ENCODE measurements at regions not wholly inside any gene's neighbourhood (a gene's known extent, or its start where the extent isn't known, plus 50 kb on each side); places are given as distances from the start of the nearest gene placed in this dataset.

DNA sequence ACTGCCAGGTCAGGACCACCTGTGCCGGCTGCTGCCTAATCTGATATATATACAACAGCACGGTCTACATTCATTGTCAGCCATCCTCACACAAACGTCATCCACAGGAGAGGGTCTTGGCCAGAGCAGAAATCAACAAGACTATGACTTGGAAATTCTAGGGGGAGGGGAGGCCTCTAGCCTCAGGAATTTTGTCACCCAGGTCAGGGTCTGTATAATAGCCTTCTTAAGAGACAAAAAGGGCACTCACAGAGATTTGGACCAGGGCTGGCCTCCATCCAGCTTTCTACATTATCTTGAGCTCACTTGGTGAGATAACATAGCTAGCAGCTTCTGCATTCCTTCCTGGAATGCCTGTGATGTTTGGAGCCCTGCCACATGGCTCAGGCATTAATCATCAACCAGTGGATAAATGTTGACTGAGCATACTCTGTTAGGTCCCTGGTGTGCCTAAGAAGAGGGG lies 50.4 kb upstream of the CTIF start:
- DNase-seq (ENCODE audit: low read depth): no peak

GRCh38 chr18:48486754-48487153 lies 52.1 kb upstream of the CTIF start:
- DNase-seq (ENCODE audit: low read depth): no peak

DNA sequence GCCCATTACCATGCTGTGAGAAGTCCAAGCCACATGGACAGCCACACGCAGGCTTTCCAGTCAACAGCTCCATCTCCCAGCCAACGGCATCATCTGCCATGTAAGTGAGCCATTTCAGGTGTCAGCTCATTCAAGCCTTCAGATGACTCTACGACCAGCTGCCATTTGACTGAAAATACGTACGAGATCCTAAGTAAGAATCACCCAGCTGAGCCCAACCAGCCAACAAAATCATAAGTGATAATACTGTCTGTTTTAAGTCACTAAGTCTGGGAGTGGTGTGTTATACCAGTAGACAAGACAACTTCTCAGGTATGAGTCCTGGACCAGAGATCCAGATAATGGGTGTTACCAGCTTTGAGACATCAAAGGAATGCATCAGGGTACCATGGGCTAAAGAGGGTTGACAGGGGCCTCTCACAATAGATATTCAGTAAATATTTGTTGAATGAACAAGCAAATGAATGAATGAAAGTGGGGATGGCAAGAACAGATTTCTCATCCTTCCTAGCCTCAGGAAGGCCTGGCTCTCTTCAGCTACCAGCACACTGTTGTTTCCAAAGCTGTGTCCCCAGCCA lies 52.9 kb upstream of the CTIF start:
- DNase-seq (ENCODE audit: low read depth): no peak

GRCh38 chr18:48481092-48481491 lies 57.7 kb upstream of the CTIF start:
- no peak for DNase-seq (ENCODE audit: low read depth)

GRCh38 chr18:48479531-48479930 lies 59.3 kb upstream of the CTIF start:
- no peak for DNase-seq (ENCODE audit: low read depth)

- DNase-seq (ENCODE audit: low read depth): no peak
These were observed 61.5 kb upstream of the CTIF start for GRCh38 chr18:48477348-48477747.

DNA sequence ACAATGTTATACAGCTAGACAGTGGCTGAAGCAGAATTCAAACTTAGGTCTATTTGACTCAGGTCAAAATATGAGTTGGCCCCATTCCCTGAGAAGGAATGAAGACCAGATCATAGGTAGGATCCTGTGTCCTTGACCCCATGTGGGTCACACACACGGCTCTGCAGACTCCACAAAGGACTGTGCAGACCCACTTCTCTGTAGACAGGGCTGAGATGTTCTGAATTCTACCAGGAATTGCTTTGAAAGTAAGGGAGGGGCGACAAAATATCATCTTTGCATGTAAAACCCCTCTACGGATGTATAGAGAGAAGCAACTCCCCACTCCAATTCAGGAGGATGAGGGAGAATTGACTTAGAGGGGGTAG lies 62.3 kb upstream of the CTIF start:
- DNase-seq (ENCODE audit: low read depth): no peak

DNA sequence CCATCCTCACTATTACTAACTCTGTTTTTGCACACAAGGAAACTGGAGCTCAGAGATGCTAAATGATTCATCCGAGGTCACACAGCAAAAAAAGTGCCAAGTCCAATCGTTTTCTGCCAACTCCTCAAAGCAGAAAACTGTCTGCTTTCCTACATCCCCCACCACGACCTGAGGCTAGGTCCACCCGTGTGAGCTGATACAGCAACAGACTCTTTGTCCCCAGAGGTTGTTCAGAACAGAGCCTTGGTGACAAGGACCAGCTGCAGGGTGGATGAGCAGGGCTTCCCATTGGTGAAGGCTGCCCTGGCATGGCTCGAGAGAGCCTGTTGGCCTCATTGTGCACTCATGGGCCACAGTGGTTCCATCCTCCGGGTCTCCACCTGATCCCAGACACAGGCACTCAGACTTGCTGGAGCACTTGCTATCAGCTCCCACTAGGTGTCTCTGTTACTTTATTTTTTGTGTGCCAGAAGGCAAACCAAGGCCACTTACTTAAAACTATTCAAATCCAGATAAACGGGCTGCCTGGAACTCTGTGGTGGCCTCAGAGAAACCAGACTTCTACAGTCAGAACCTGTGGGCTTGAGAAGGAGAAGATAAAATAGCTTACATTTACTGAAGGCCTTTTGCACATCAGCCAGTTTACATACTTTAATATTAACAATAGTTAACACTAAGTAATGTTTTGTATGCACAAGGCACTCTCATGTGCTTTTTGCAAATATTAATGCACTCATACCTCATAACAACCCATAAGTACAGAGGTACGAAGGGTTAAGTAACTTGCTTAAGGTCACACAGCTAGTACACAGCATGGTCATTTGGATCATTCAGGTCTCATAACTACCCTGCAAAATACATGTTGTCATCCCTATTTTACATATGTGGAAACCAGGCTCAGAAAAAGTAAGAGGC lies 62.9 kb upstream of the CTIF start:
- DNase-seq (ENCODE audit: low read depth): peak; percentile 13

DNA sequence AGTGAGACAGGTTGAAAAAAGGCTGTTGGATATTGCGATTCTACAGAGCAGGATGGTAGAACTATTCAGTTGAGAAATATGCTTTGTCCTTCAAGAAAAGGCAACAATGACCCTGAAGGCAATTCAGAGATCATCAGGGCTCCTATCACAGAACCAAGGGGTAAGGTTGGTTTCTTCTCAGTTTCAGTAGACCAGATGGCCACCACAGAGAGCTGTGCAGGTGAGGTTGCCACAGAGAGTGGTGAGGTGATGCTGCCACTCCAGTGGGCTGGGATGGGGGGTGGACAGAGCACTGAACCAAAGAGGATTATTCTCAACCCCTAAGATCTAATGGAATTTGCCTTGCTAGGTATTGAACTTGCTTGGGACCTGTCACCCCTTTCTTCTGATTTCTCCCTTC lies 64.6 kb upstream of the ZBTB7C start:
- DNase-seq (ENCODE audit: low read depth): no peak

DNA sequence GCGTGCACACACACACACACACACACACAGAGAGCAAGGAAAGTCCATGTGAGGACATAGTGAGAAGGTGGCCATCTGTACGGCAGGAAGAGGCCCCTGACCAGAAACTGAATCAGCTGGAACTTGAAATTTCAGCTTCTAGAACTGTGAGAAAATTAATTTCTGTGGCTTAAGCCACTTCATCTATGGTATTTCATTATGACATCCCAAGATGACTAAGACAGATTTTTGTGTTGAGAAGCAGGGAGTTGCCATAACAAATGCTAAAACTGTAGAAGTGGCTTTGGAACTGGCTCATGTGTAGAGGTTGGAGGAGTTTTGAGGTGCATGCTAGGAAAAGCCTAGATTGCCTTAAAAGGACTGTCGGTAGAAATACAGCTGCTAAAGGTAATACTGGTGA lies 63.4 kb upstream of the ZBTB7C start:
- no peak for DNase-seq (ENCODE audit: low read depth)

GRCh38 chr18:48470484-48471180 lies 61.4 kb upstream of the ZBTB7C start:
- no peak for DNase-seq (ENCODE audit: low read depth)

- DNase-seq (ENCODE audit: low read depth): no peak
These were observed 59.0 kb upstream of the ZBTB7C start for GRCh38 chr18:48468151-48468550.

DNA sequence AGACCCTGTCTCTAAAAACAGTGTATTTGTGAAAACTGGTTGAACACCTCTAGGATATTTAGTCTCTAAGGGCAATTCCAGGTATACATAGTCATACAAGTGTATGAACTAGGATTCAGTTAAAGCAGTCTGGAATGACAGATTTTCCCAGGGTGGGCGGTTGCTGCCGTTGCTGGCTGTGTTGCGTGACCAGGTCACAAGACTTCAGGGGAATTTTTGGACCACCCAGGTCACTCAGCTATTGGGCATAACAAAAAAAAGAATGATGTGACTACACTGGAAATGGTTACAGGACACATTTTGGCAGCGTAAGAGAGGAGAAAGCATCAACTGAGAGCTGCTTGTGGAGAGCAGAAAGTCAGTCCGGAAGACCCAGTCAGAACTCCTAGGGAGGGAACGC lies 58.0 kb upstream of the ZBTB7C start:
- DNase-seq (ENCODE audit: low read depth): no peak

DNA sequence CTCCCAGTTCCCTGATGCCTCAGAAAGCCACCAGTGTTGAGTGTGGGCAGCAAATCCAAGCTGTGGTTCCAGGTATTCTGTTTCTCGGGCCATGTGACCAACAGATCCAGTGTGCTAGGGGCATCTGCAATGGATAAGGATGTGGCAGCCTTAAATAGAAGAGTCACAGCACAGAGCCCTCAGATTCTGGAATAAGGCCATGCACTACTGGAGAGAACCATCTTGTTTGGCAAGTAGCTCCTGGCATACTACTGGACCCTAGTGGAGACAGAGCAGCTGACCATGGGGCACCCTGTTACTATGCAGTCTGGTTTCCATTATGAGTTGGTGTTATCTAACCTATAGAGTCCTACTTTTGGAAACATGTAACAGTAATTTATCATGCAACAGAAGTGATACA lies 53.3 kb upstream of the ZBTB7C start:
- DNase-seq (ENCODE audit: low read depth): no peak

GRCh38 chr18:48460929-48461583 lies 51.9 kb upstream of the ZBTB7C start:
- DNase-seq (ENCODE audit: low read depth): no peak

DNA sequence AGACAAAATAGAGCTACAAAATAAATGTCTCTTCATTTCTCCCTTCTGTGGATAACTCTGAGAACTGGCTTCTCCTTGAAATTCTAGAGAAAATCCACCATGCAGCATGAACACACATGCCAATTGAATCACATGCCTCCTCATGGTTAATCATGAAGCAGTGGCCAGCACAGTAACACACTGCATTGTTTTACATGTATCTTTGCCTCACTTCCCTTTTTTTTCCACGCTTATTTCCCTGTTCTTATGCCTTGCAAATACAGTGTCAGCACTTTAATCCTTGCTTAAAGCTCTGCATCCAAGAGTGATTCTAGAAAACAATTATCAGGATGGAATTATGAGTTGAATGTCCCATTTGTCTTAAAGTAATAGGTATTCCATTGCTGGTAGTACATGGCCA lies 50.3 kb upstream of the ZBTB7C start:
- no peak for DNase-seq (ENCODE audit: low read depth)

- DNase-seq (ENCODE audit: low read depth): no peak
These were observed 49.8 kb upstream of the ZBTB7C start for GRCh38 chr18:48459016-48459415.
